H1 (cell line): ENCODE measurements at regions not wholly inside any gene's neighbourhood (a gene's known extent, or its start where the extent isn't known, plus 50 kb on each side); places are given as distances from the start of the nearest gene placed in this dataset.

ENCODE experiments used
- CTCF ChIA-PET: fragments of 300-600 bp; sonication (Branson Sonifier 250); formaldehyde crosslinking; loops from one replicate; lab custom pipeline; 2021; ENCODE audit not compliant: partially characterized antibody; lab: Charles Lee
- POLR2A ChIA-PET: fragments of 300-600 bp; sonication (Branson Sonifier 250); formaldehyde crosslinking; loops from one replicate; lab custom pipeline; 2021; ENCODE audit warnings: inconsistent platforms; ENCODE audit not compliant: partially characterized antibody; lab: Charles Lee
- DNase-seq, 2 experiments: peaks; one replicate each; pipeline versions ENCODE4 v3.0.0 to v3.0.0-alpha.2; 2010 to 2022; ENCODE audit warnings: low spot score in 2 of 2, low read depth in 1 of 2, mixed read lengths in 1 of 2
- FAIRE-seq: peaks from 2 replicates; lab custom pipeline; 2011; peaks lifted over from hg19 to GRCh38; lab: Jason Lieb, UNC
- H2AFZ ChIP-seq: 2 replicates; pipeline ENCODE4 v1.8.1; 2012; ENCODE audit warnings: low read length, inconsistent platforms
- H2AK5ac ChIP-seq: 2 replicates; pipeline ENCODE4 v1.6.1; 2013; ENCODE audit warnings: low read depth, low read length
- H2BK120ac ChIP-seq: replicated peaks from 2 replicates; pipeline ENCODE3; 2013; ENCODE audit warnings: low read depth, low read length, inconsistent platforms
- H2BK12ac ChIP-seq: 2 replicates; pipeline ENCODE4 v1.6.1; 2013; ENCODE audit warnings: low read depth, low read length
- H2BK15ac ChIP-seq: 2 replicates; pipeline ENCODE4 v1.6.1; 2013; ENCODE audit warnings: low read length
- H2BK20ac ChIP-seq: 2 replicates; pipeline ENCODE4 v1.6.1; 2013; ENCODE audit warnings: low read length
- H2BK5ac ChIP-seq: 2 replicates; pipeline ENCODE4 v1.6.1; 2013; ENCODE audit warnings: low read depth, low read length
- H3K14ac ChIP-seq: 2 replicates; pipeline ENCODE4 v1.6.1; 2013; ENCODE audit warnings: inconsistent platforms; ENCODE audit not compliant: insufficient read length
- H3K18ac ChIP-seq: 2 replicates; pipeline ENCODE4 v1.6.1; 2013; ENCODE audit warnings: low read length; ENCODE audit errors: extremely low read depth
- H3K23ac ChIP-seq: 2 replicates; pipeline ENCODE4 v1.6.1; 2013; ENCODE audit warnings: inconsistent platforms; ENCODE audit not compliant: insufficient read length
- H3K23me2 ChIP-seq: 2 replicates; pipeline ENCODE4 v1.6.1; 2013; ENCODE audit warnings: low read depth, low read length
- H3K27ac ChIP-seq: 2 replicates; pipeline ENCODE4 v1.6.1; 2011; ENCODE audit warnings: low read depth, low read length, inconsistent platforms
- H3K27me3 ChIP-seq, 4 experiments: replicated peaks in 1 of 4; 1 replicate in 1 of 4; 2 replicates in 3 of 4; pipeline versions ENCODE4 v1.6.1 to v1.8.1; 2011 to 2013; ENCODE audit warnings: low read length in 3 of 4, mild to moderate bottlenecking in 3 of 4, inconsistent platforms in 2 of 4, mixed read lengths in 2 of 4, moderate library complexity in 1 of 4; ENCODE audit not compliant: control insufficient read depth in 3 of 4, insufficient read depth in 3 of 4; ENCODE audit errors: extremely low read depth in 1 of 4
- H3K36me3 ChIP-seq, 4 experiments: 2 replicates each; pipeline versions ENCODE4 v1.6.1 to v1.8.1; 2011 to 2013; ENCODE audit warnings: mild to moderate bottlenecking in 4 of 4, low read length in 3 of 4, moderate library complexity in 2 of 4, control low read depth in 1 of 4, inconsistent platforms in 1 of 4; ENCODE audit not compliant: insufficient read depth in 4 of 4, control insufficient read depth in 2 of 4
- H3K4ac ChIP-seq: replicated peaks from 2 replicates; pipeline ENCODE3; 2013; ENCODE audit warnings: low read length, low read depth, mixed read lengths, inconsistent platforms; ENCODE audit not compliant: insufficient read length
- H3K4me1 ChIP-seq, 4 experiments: replicated peaks in 1 of 4; 1 replicate in 1 of 4; 2 replicates in 3 of 4; pipeline versions ENCODE4 v1.6.1 to v1.8.1; 2011 to 2013; ENCODE audit warnings: low read length in 3 of 4, inconsistent platforms in 2 of 4, mixed read lengths in 1 of 4; ENCODE audit not compliant: insufficient read depth in 4 of 4, control insufficient read depth in 3 of 4
- H3K4me2 ChIP-seq, 2 experiments: 2 replicates each; pipeline versions ENCODE4 v1.6.1 to v1.8.1; 2011 to 2013; ENCODE audit warnings: low read depth in 2 of 2, low read length in 2 of 2, control low read depth in 1 of 2, inconsistent platforms in 1 of 2, mild to moderate bottlenecking in 1 of 2; ENCODE audit not compliant: insufficient read depth in 1 of 2
- H3K4me3 ChIP-seq, 4 experiments: fragments of 200-600, 300-600 bp in 1 of 4; sonication (generic), shearing (Covaris generic), sonication (Bioruptor Twin) in 1 of 4; 2 replicates each; pipeline versions ENCODE4 v1.5.1 to v1.8.1; 2011 to 2016; ENCODE audit warnings: low read length in 4 of 4, low read depth in 3 of 4, control low read depth in 2 of 4, inconsistent platforms in 2 of 4, mild to moderate bottlenecking in 2 of 4, mixed read lengths in 1 of 4, moderate library complexity in 1 of 4; ENCODE audit not compliant: insufficient read depth in 2 of 4; ENCODE audit errors: extremely low read depth in 1 of 4
- H3K56ac ChIP-seq: replicated peaks from 2 replicates; pipeline ENCODE3; 2013; ENCODE audit warnings: low read depth, mild to moderate bottlenecking, mixed read lengths, low read length, inconsistent platforms; ENCODE audit not compliant: insufficient read length
- H3K79me1 ChIP-seq: 2 replicates; pipeline ENCODE4 v1.6.1; 2013; ENCODE audit warnings: low read depth, low read length, control low read depth
- H3K79me2 ChIP-seq, 2 experiments: 2 replicates each; pipeline versions ENCODE4 v1.6.1 to v1.8.1; 2012 to 2013; ENCODE audit warnings: low read length in 2 of 2, mild to moderate bottlenecking in 2 of 2, inconsistent platforms in 1 of 2; ENCODE audit not compliant: insufficient read depth in 2 of 2, control insufficient read depth in 1 of 2
- H3K9ac ChIP-seq, 4 experiments: replicated peaks in 1 of 4; 1 replicate in 1 of 4; 2 replicates in 3 of 4; pipeline versions ENCODE4 v1.6.1 to v1.8.1; 2011 to 2013; ENCODE audit warnings: low read depth in 3 of 4, low read length in 3 of 4, control low read depth in 2 of 4, mild to moderate bottlenecking in 2 of 4, moderate library complexity in 2 of 4, inconsistent platforms in 1 of 4; ENCODE audit errors: extremely low read depth in 1 of 4
- H3K9me3 ChIP-seq, 2 experiments: 2 replicates each; pipeline versions ENCODE4 v1.6.1 to v1.8.1; 2012 to 2013; ENCODE audit warnings: mild to moderate bottlenecking in 2 of 2, moderate library complexity in 2 of 2, control low read depth in 1 of 2, inconsistent platforms in 1 of 2, low read depth in 1 of 2, low read length in 1 of 2, mixed read lengths in 1 of 2; ENCODE audit not compliant: insufficient read depth in 2 of 2
- H4K20me1 ChIP-seq, 2 experiments: replicated peaks in 1 of 2; 2 replicates each; pipeline versions ENCODE3 to v1.8.1; 2011 to 2013; ENCODE audit warnings: inconsistent platforms in 2 of 2, low read length in 2 of 2, mild to moderate bottlenecking in 1 of 2; ENCODE audit not compliant: insufficient read depth in 2 of 2, control insufficient read depth in 1 of 2
- H4K5ac ChIP-seq: 2 replicates; pipeline ENCODE4 v1.6.1; 2013; ENCODE audit warnings: low read length, low read depth, mixed read lengths, inconsistent platforms; ENCODE audit not compliant: insufficient read length
- H4K8ac ChIP-seq: 2 replicates; pipeline ENCODE4 v1.8.0; 2013; ENCODE audit warnings: mild to moderate bottlenecking, moderate library complexity, low read length, inconsistent platforms; ENCODE audit not compliant: insufficient read depth; ENCODE audit errors: extremely low read depth
- H4K91ac ChIP-seq: replicated peaks from 2 replicates; pipeline ENCODE3; 2013; ENCODE audit warnings: low read length, mixed read lengths, inconsistent platforms; ENCODE audit not compliant: insufficient read length
- ATF2 ChIP-seq: IDR thresholded peaks from 2 replicates; pipeline ENCODE4 v1.6.1; 2012; ENCODE audit warnings: low read length, inconsistent platforms
- CREB1 ChIP-seq: IDR thresholded peaks from 2 replicates; pipeline ENCODE4 v1.6.1; 2012; ENCODE audit warnings: inconsistent platforms
- POLR2A ChIP-seq, 2 experiments: IDR thresholded peaks; 1 replicate in 1 of 2; 2 replicates in 1 of 2; pipeline ENCODE4 v1.6.1; 2011; ENCODE audit warnings: low read depth in 2 of 2, low read length in 2 of 2, mild to moderate bottlenecking in 2 of 2; ENCODE audit errors: control extremely low read depth in 1 of 2
- SAP30 ChIP-seq: fragments of 300-600 bp; sonication (generic); IDR thresholded peaks from 2 replicates; pipeline ENCODE4 v1.7.1; 2012; ENCODE audit warnings: low read length, moderate library complexity, mild to moderate bottlenecking, inconsistent platforms; ENCODE audit not compliant: insufficient read depth, insufficient replicate concordance
- YY1 ChIP-seq: IDR thresholded peaks from 2 replicates; pipeline ENCODE4 v1.6.1; 2011; ENCODE audit warnings: low read depth, mild to moderate bottlenecking, low read length
- WGBS, 2 experiments: shearing (Covaris generic) in 1 of 2; methylation state at CpG; one replicate each; pipeline versions ENCODE4 v1.1.6 to v1.1.7; 2013 to 2015; ENCODE audit warnings: low lambda C conversion rate in 2 of 2, mixed read lengths in 2 of 2, inconsistent platforms in 1 of 2, low coverage in 1 of 2, missing lambda C conversion rate in 1 of 2; ENCODE audit not compliant: insufficient replicate concordance in 2 of 2, insufficient coverage in 1 of 2, insufficient read length in 1 of 2; ENCODE audit errors: extremely low coverage in 1 of 2, missing lambda C conversion rate in 1 of 2; 5-methylcytosine and 5-hydroxymethylcytosine counted together

DNA sequence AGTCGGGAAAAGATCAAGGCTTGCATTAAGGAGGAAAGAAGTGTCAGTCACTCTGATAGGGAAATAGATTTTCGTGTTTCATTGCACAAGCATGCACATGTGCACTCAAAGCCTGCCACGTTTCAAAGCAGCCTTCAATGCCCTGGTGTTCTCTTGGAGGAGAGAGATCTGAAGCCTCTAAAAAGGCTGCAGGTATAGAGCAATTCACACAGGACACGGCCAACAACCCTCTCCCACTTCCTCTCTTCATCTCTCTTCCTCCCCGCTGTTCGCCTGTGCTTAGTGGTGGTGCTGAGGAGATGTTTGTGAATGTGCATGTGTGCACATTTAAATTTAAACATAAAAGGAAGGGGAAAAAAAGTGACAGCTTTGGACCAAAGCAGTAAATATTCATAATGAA lies 117.7 kb downstream of the NUF2 start:
- Histone ChIP-seq H3K4me2 (no peak overlapping the region), H3K4ac (no peak overlapping the region), H3K36me3 (no peaks in the 10 kb centered on the region), H3K9me3 (no peaks in the 10 kb centered on the region), H3K4me1 (peaks cover 0 to 6% (median 3%) of the 10 kb centered on the region in 4 experiments; a peak in 3 of 7 replicates), H3K56ac (no peak overlapping the region), H3K23me2 (no peaks in the 10 kb centered on the region), H2BK15ac (no peak overlapping the region), H4K5ac (no peak overlapping the region), H2BK120ac (no peak overlapping the region), H3K27ac (no peak overlapping the region), H2BK12ac (no peak overlapping the region), H2BK5ac (no peak overlapping the region), H4K8ac (no peak overlapping the region), H3K9ac (no peak overlapping the region), H3K27me3 (no peaks in the 10 kb centered on the region), H2AFZ (no peak overlapping the region), H3K79me2 (no peaks in the 10 kb centered on the region), H3K18ac (no peak overlapping the region), H3K23ac (no peak overlapping the region), H3K14ac (no peak overlapping the region), H4K20me1 (no peaks in the 10 kb centered on the region), H3K79me1 (no peaks in the 10 kb centered on the region), H3K4me3 (no peak overlapping the region), H2AK5ac (no peak overlapping the region), H2BK20ac (no peak overlapping the region), H4K91ac (no peak overlapping the region)
- FAIRE-seq (no peak), DNase-seq (no peak)
- no peak for TF ChIP-seq POLR2A (IDR thresholded peaks at IDR 0.05; ENCODE audit: control extremely low read depth in 1 of 2, low read depth in 2 of 2, low read length in 2 of 2)
- TF ChIP-seq SAP30 = no peak
- TF ChIP-seq CREB1 = no peak
- TF ChIP-seq ATF2 = no peak
- no peak for TF ChIP-seq YY1
- ChIA-PET CTCF (interaction anchor here (0.5 to 2.2 kb wide), 2 partner anchors 11 to 85 kb away, joined by 3 to 5 read pairs; no protein-coding TSS in a partner anchor), POLR2A (interaction anchor here (1.3 kb wide), 1 partner anchor 11 kb away, joined by 3 read pairs; no protein-coding TSS in a partner anchor)
- 84% methylated on average over 6 of the region's 6 CpGs; no CpG with 5 or more reads in 1 of the 2 experiments for WGBS, 2 experiments
